Breast epithelium (tissue), 4 donors: ENCODE measurements at regions not wholly inside any gene's neighbourhood (a gene's known extent, or its start where the extent isn't known, plus 50 kb on each side); places are given as distances from the start of the nearest gene placed in this dataset.

ENCODE experiments used
- DNase-seq, 2 donors: peaks; one replicate each; pipeline ENCODE4 v3.0.0-alpha.2; 2019; ENCODE audit warnings: low spot score in 2 of 2
- H3K27ac ChIP-seq, 2 donors: fragments of 200-600 bp; sonication (generic) in 1 of 2; one replicate each; pipeline ENCODE4 v1.5.1; 2016 to 2019; ENCODE audit warnings: mild to moderate bottlenecking in 1 of 2
- H3K27me3 ChIP-seq, 2 donors: fragments of 200-600 bp; sonication (generic) in 1 of 2; one replicate each; pipeline versions ENCODE4 v1.5.1 to v1.6.0; 2017 to 2019; ENCODE audit warnings: control low read depth in 1 of 2, mild to moderate bottlenecking in 1 of 2
- H3K36me3 ChIP-seq: fragments of 200-600 bp; one replicate; pipeline ENCODE4 v1.5.1; 2019
- H3K4me1 ChIP-seq, 2 donors: fragments of 200-600 bp; sonication (generic); one replicate each; pipeline ENCODE4 v1.5.1; 2016 to 2019; ENCODE audit warnings: control low read depth in 1 of 2
- H3K4me3 ChIP-seq, 3 donors: fragments of 200-600 bp; sonication (generic); 1 replicate in 2 of 3; 2 replicates in 1 of 3; pipeline ENCODE4 v1.5.1; 2016 to 2019; ENCODE audit warnings: mild to moderate bottlenecking in 3 of 3, moderate library complexity in 2 of 3
- H3K9me3 ChIP-seq, 2 donors: fragments of 200-600 bp; sonication (generic) in 1 of 2; one replicate each; pipeline ENCODE4 v1.5.1; 2016 to 2019; ENCODE audit warnings: control low read depth in 1 of 2
- POLR2A ChIP-seq: fragments of 450-650 bp; IDR thresholded peaks from one replicate; pipeline ENCODE4 v1.6.1; 2016; ENCODE audit warnings: antibody characterized with exemption, mild to moderate bottlenecking, moderate library complexity
- POLR2AphosphoS5 ChIP-seq, 3 donors: sonication (generic); formaldehyde crosslinking; IDR thresholded peaks; one replicate each; pipeline ENCODE4 v1.6.1; 2017; ENCODE audit warnings: antibody characterized with exemption in 3 of 3
- intact Hi-C: fragments of 100-400 bp; cut with DNase I; formaldehyde crosslinking; loops from one replicate; pipeline ENCODE4 v1.15.1; 2023; ENCODE audit warnings: low total_unique reads
- TF ChIP-seq, protein P1 (sequence below), 3 donors: fragments of 450-650 bp; IDR thresholded peaks; one replicate each; pipeline ENCODE4 v1.5.1; 2016 to 2017; ENCODE audit warnings: antibody characterized with exemption in 3 of 3, mild to moderate bottlenecking in 3 of 3, moderate library complexity in 3 of 3

DNA sequence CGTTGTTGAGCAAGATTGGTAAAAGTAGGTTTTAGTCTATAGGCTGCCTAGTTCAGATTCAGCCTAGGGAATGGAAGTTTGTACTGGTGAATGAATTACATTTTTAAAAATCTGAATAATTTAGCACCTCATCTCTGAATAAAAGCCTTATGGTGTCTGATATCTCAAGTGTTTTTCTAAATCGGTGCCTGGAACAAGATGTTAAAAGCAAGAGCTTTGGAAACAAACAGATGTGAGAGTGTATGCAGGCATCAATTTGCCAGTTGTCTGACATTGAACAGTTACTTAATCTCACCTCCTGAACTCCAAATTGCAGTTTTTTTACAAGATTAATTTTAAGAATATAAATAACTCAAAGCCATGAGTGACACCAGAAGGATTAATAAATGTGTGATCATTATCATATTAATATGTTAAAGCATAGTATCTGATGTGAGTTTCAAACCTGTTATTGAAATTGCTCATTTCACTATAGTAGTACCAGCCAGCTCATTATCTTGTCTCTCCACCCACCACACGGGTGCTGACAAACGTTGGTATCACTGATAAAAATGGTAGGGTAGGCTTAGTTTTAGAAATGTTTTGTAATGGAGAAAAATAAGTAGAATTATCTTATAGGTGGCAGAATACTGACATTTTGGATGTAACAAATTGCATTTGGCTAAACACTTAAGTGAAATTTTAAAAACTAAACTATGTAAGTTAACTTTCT lies 157.3 kb downstream of the FAM83B start:
- intact Hi-C loops, result no loop called here
- Histone ChIP-seq H3K27me3 (no peaks in the 10 kb centered on the region), H3K9me3 (no peaks in the 10 kb centered on the region), H3K4me3 (no peak overlapping the region), H3K36me3 (no peaks in the 10 kb centered on the region), H3K4me1 (no peaks in the 10 kb centered on the region), H3K27ac (no peak overlapping the region)
- DNase-seq, result no peak
- no peak for TF ChIP-seq POLR2A
- TF ChIP-seq POLR2AphosphoS5 (IDR thresholded peaks at IDR 0.05), result no peak
- TF ChIP-seq, protein P1, sequence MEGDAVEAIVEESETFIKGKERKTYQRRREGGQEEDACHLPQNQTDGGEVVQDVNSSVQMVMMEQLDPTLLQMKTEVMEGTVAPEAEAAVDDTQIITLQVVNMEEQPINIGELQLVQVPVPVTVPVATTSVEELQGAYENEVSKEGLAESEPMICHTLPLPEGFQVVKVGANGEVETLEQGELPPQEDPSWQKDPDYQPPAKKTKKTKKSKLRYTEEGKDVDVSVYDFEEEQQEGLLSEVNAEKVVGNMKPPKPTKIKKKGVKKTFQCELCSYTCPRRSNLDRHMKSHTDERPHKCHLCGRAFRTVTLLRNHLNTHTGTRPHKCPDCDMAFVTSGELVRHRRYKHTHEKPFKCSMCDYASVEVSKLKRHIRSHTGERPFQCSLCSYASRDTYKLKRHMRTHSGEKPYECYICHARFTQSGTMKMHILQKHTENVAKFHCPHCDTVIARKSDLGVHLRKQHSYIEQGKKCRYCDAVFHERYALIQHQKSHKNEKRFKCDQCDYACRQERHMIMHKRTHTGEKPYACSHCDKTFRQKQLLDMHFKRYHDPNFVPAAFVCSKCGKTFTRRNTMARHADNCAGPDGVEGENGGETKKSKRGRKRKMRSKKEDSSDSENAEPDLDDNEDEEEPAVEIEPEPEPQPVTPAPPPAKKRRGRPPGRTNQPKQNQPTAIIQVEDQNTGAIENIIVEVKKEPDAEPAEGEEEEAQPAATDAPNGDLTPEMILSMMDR (IDR thresholded peaks at IDR 0.05), result no peak

DNA sequence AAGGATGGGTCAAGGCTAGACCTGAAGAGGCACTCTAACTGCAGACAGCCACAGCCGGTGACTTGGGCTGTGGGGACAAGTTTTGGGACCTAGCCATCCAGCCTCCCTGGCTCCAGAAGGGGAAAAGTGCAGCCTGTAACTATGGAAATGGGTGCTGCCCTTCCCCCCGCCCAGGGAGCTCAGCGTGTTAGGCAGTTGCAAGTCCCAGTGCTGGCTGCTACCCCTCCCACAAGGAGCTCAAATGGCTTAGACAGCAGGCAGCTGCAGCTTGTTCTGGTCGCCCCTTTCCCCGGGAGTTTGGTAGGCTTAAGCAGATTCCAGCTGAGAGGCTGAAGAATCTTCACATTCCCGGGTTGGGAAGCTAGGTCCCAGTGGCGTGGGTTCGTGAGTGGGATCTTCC lies 162.6 kb downstream of the FAM83B start:
- Histone ChIP-seq H3K27ac (no peak overlapping the region), H3K36me3 (no peaks in the 10 kb centered on the region), H3K4me1 (no peaks in the 10 kb centered on the region), H3K27me3 (no peaks in the 10 kb centered on the region), H3K9me3 (no peaks in the 10 kb centered on the region), H3K4me3 (no peak overlapping the region)
- no peak for DNase-seq
- intact Hi-C loops, result no loop called here
- TF ChIP-seq, protein P1 (IDR thresholded peaks at IDR 0.05), result no peak
- no peak for TF ChIP-seq POLR2A
- TF ChIP-seq POLR2AphosphoS5 (IDR thresholded peaks at IDR 0.05), result no peak

DNA sequence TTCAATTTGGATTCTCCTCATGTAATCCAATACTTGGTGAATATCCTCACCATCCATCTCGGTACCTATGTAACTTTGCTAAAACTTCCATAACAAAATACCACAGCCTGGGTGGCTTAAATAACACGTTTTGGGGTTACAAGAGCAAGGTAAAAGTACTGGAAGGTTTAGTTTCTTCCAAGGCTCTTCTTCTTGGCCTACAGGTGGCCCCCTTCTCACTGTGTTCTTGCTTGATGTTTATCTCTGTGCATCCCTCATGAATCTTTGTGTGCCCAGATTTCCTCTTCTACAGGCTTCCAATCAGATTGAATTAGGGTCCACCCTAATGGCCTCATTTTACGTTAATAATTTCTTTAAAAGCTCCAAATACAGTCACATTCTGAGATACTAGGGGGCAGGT lies 163.3 kb upstream of the HCRTR2 start:
- Histone ChIP-seq H3K27ac (no peak overlapping the region), H3K4me1 (no peaks in the 10 kb centered on the region), H3K36me3 (no peaks in the 10 kb centered on the region), H3K27me3 (no peaks in the 10 kb centered on the region), H3K4me3 (no peak overlapping the region), H3K9me3 (no peaks in the 10 kb centered on the region)
- no peak for DNase-seq
- intact Hi-C loops, result no loop called here
- TF ChIP-seq, protein P1 (IDR thresholded peaks at IDR 0.05), result no peak

DNA sequence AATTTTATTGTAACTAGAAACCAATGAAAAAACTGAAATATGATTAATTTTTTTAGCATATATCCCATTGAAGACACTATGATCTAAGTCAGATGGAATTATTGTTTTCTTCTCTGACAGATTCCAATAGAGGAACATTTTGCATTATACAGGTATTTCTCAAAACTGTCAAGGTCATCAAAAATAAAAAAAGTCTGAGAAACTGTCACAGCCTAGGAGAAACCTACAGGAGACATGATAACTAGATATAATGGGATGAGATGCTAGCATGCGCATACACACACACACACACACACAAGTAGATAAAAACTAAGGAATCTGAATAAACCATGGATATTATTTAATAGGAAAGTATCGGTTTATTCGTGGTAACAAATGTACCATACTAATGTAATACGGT lies 161.9 kb upstream of the HCRTR2 start:
- intact Hi-C loops, result no loop called here
- Histone ChIP-seq H3K4me1 (no peaks in the 10 kb centered on the region), H3K9me3 (no peaks in the 10 kb centered on the region), H3K27ac (no peak overlapping the region), H3K4me3 (no peak overlapping the region), H3K36me3 (no peaks in the 10 kb centered on the region), H3K27me3 (no peaks in the 10 kb centered on the region)
- no peak for TF ChIP-seq POLR2A
- TF ChIP-seq, protein P1 (IDR thresholded peaks at IDR 0.05), result no peak
- DNase-seq, result no peak

DNA sequence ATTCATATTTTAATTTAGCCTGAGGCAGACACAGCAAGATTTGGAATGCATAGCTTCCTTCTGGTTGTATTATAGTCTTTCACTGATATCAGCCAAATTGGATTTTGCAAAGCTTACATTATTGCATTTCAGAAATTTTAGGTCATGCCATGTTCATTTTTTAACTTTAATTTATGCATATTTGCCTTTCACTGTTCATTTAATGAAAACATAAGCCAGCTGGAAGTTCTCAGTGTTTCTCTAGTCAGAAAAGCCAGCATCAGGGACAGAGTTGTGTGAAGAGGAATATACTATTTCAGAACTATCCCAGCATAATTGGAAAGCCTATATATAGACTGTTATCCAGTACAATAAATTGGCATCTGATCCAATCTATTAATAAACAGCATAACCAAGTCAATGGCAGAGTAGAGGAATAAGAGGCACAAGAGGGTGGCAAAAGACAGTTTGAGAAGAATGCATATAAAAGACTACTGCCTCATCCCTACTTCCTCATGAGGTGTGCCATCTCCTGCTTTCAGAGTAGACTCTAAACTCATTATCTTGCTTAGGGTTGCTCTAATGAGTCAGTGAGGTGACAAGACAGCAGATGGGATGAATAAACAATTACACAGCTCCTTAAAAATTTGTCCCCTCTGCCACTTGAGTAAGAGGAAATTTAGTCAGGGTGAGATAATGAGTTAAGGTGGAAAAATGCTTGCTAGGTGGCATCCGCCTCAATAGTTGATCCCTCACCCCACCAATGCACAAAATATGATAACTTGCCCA lies 159.8 kb upstream of the HCRTR2 start:
- H3K4me3 ChIP-seq, result no peak overlapping the region
- TF ChIP-seq POLR2AphosphoS5 (IDR thresholded peaks at IDR 0.05), result no peak
- TF ChIP-seq, protein P1 (IDR thresholded peaks at IDR 0.05), result no peak
- TF ChIP-seq POLR2A, result no peak
- DNase-seq, result no peak
- H3K9me3 ChIP-seq, result no peaks in the 10 kb centered on the region
- H3K27me3 ChIP-seq, result no peaks in the 10 kb centered on the region
- intact Hi-C loops, result no loop called here
- no peaks in the 10 kb centered on the region for H3K36me3 ChIP-seq
- no peak overlapping the region for H3K27ac ChIP-seq
- H3K4me1 ChIP-seq, result no peaks in the 10 kb centered on the region
